Ovary (tissue), 3 donors: ENCODE measurements at regions not wholly inside any gene's neighbourhood (a gene's known extent, or its start where the extent isn't known, plus 50 kb on each side); places are given as distances from the start of the nearest gene placed in this dataset.

Experiments
- EP300 ChIP-seq: sonication (generic); formaldehyde crosslinking; IDR thresholded peaks from one replicate; pipeline ENCODE4 v1.6.1; 2017; ENCODE audit warnings: antibody characterized with exemption
- TF ChIP-seq, protein P1 (sequence below), 3 donors: fragments of 450-650 bp in 2 of 3; fragments of 200-600 bp in 1 of 3; IDR thresholded peaks; one replicate each; pipeline versions ENCODE4 v1.5.1 to v1.8.0; 2016 to 2022; ENCODE audit warnings: antibody characterized with exemption in 3 of 3, mild to moderate bottlenecking in 1 of 3
- donor health status: DM: no; HTN: no; CAD: no.

DNA sequence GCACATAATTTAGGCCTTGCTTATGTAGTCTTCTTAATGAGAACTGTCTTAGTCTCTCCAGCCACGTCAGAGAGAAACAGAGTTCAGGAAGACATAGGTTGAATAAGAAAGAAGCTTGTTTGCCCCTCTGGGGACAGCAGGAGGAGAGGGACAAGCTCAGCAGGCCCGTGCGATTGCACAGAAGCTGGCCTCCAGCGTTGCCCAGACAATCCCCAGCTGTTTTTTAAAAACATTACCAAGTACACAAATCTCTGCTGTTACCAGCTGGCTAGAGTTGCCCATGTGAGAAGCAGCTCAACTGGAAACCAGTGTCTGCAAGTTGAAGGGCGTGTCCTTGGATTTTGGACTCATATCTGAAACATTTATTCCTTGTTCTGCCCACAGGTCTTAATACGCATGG, 232.6 kb downstream of the EFCAB11 start:
- TF ChIP-seq, protein P1, sequence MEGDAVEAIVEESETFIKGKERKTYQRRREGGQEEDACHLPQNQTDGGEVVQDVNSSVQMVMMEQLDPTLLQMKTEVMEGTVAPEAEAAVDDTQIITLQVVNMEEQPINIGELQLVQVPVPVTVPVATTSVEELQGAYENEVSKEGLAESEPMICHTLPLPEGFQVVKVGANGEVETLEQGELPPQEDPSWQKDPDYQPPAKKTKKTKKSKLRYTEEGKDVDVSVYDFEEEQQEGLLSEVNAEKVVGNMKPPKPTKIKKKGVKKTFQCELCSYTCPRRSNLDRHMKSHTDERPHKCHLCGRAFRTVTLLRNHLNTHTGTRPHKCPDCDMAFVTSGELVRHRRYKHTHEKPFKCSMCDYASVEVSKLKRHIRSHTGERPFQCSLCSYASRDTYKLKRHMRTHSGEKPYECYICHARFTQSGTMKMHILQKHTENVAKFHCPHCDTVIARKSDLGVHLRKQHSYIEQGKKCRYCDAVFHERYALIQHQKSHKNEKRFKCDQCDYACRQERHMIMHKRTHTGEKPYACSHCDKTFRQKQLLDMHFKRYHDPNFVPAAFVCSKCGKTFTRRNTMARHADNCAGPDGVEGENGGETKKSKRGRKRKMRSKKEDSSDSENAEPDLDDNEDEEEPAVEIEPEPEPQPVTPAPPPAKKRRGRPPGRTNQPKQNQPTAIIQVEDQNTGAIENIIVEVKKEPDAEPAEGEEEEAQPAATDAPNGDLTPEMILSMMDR (IDR thresholded peaks at IDR 0.05), result no peak
- no peak for TF ChIP-seq EP300
